Uterus (tissue), 3 donors: ENCODE measurements at regions not wholly inside any gene's neighbourhood (a gene's known extent, or its start where the extent isn't known, plus 50 kb on each side); places are given as distances from the start of the nearest gene placed in this dataset.

Experiments
- DNase-seq, 2 donors: peaks; one replicate each; pipeline ENCODE4 v3.0.0-alpha.2; 2019 to 2020
- H3K27ac ChIP-seq, 2 donors: fragments of 200-600 bp; sonication (generic); 1 replicate in 1 of 2; 2 replicates in 1 of 2; pipeline ENCODE4 v1.5.1; 2016 to 2018
- H3K27me3 ChIP-seq, 2 donors: fragments of 200-600 bp; sonication (generic); one replicate each; pipeline ENCODE4 v1.5.1; 2018 to 2019; ENCODE audit warnings: control low read depth in 1 of 2
- H3K36me3 ChIP-seq, 2 donors: fragments of 200-600 bp; sonication (generic); one replicate each; pipeline ENCODE4 v1.5.1; 2019; ENCODE audit warnings: control low read depth in 1 of 2
- H3K4me1 ChIP-seq, 2 donors: fragments of 200-600 bp; sonication (generic); one replicate each; pipeline ENCODE4 v1.5.1; 2018 to 2019; ENCODE audit warnings: control low read depth in 1 of 2
- H3K4me3 ChIP-seq, 2 donors: fragments of 200-600 bp; sonication (generic); 1 replicate in 1 of 2; 2 replicates in 1 of 2; pipeline ENCODE4 v1.5.1; 2018 to 2019; ENCODE audit warnings: mild to moderate bottlenecking in 1 of 2
- H3K9me3 ChIP-seq, 2 donors: fragments of 200-600 bp; sonication (generic); one replicate each; pipeline ENCODE4 v1.5.1; 2019; ENCODE audit warnings: control low read depth in 1 of 2
- CTCF ChIP-seq, 4 experiments: fragments of 200-600 bp in 2 of 4; fragments of 450-650 bp in 2 of 4; sonication (generic) in 2 of 4; IDR thresholded peaks; one replicate each; pipeline ENCODE4 v1.5.1; 2016 to 2019; ENCODE audit warnings: antibody characterized with exemption in 4 of 4, mild to moderate bottlenecking in 2 of 4, moderate library complexity in 1 of 4
- POLR2A ChIP-seq, 2 donors: fragments of 450-650 bp; IDR thresholded peaks; one replicate each; pipeline ENCODE4 v1.6.1; 2016; ENCODE audit warnings: antibody characterized with exemption in 2 of 2, mild to moderate bottlenecking in 1 of 2, moderate library complexity in 1 of 2
- intact Hi-C: fragments of 100-400 bp; cut with DNase I; formaldehyde crosslinking; loops from one replicate; pipeline ENCODE4 v1.15.1; 2023; ENCODE audit warnings: low total_unique reads
- donor health status: DM: yes; HTN: yes; CAD: no.

GRCh38 chr1:5273280-5274003 is 619.0 kb downstream of the AJAP1 start:
- TF ChIP-seq POLR2A (IDR thresholded peaks at IDR 0.05) (no peak), CTCF (IDR thresholded peaks at IDR 0.05) (no peak)
- no peaks in the 10 kb centered on the region for H3K36me3 ChIP-seq
- no peaks in the 10 kb centered on the region for H3K4me1 ChIP-seq
- H3K27me3 ChIP-seq: no peaks in the 10 kb centered on the region
- DNase-seq: no peak
- H3K9me3 ChIP-seq: no peaks in the 10 kb centered on the region
- H3K4me3 ChIP-seq: no peak overlapping the region
- H3K27ac ChIP-seq: no peak overlapping the region
- intact Hi-C loops: no loop called here

- Histone ChIP-seq H3K36me3 (no peaks in the 10 kb centered on the region), H3K27me3 (no peaks in the 10 kb centered on the region), H3K4me3 (no peak overlapping the region), H3K4me1 (no peaks in the 10 kb centered on the region), H3K27ac (no peak overlapping the region), H3K9me3 (no peaks in the 10 kb centered on the region)
- no peak for DNase-seq
- no peak for TF ChIP-seq CTCF (IDR thresholded peaks at IDR 0.05)
- no peak for TF ChIP-seq POLR2A (IDR thresholded peaks at IDR 0.05)
- intact Hi-C loops: no loop called here
Measured at GRCh38 chr1:5272325-5272724, 617.9 kb downstream of the AJAP1 start.

GRCh38 chr1:5271264-5271663 is 616.9 kb downstream of the AJAP1 start:
- H3K27ac ChIP-seq: no peak overlapping the region
- H3K36me3 ChIP-seq: no peaks in the 10 kb centered on the region
- DNase-seq: no peak
- TF ChIP-seq CTCF (IDR thresholded peaks at IDR 0.05) (no peak), POLR2A (IDR thresholded peaks at IDR 0.05) (no peak)
- no peaks in the 10 kb centered on the region for H3K27me3 ChIP-seq
- no peaks in the 10 kb centered on the region for H3K9me3 ChIP-seq
- intact Hi-C loops: no loop called here
- no peaks in the 10 kb centered on the region for H3K4me1 ChIP-seq
- H3K4me3 ChIP-seq: no peak overlapping the region

GRCh38 chr1:5269901-5270300 is 615.5 kb downstream of the AJAP1 start:
- intact Hi-C loops: no loop called here
- no peaks in the 10 kb centered on the region for H3K36me3 ChIP-seq
- TF ChIP-seq POLR2A (IDR thresholded peaks at IDR 0.05) (no peak), CTCF (IDR thresholded peaks at IDR 0.05) (no peak)
- H3K27me3 ChIP-seq: no peaks in the 10 kb centered on the region
- no peak overlapping the region for H3K4me3 ChIP-seq
- H3K4me1 ChIP-seq: no peaks in the 10 kb centered on the region
- H3K27ac ChIP-seq: no peak overlapping the region
- DNase-seq: no peak
- no peaks in the 10 kb centered on the region for H3K9me3 ChIP-seq

GRCh38 chr1:5267603-5268235 is 613.3 kb downstream of the AJAP1 start:
- Histone ChIP-seq H3K4me3 (no peak overlapping the region), H3K36me3 (no peaks in the 10 kb centered on the region), H3K4me1 (no peaks in the 10 kb centered on the region), H3K9me3 (no peaks in the 10 kb centered on the region), H3K27me3 (no peaks in the 10 kb centered on the region), H3K27ac (no peak overlapping the region)
- TF ChIP-seq POLR2A (IDR thresholded peaks at IDR 0.05) (no peak), CTCF (IDR thresholded peaks at IDR 0.05) (no peak)
- intact Hi-C loops: no loop called here
- DNase-seq: no peak
